ENCODE measurements at regions not wholly inside any gene's neighbourhood (a gene's known extent, or its start where the extent isn't known, plus 50 kb on each side); places are given as distances from the start of the nearest gene placed in this dataset.

DNA sequence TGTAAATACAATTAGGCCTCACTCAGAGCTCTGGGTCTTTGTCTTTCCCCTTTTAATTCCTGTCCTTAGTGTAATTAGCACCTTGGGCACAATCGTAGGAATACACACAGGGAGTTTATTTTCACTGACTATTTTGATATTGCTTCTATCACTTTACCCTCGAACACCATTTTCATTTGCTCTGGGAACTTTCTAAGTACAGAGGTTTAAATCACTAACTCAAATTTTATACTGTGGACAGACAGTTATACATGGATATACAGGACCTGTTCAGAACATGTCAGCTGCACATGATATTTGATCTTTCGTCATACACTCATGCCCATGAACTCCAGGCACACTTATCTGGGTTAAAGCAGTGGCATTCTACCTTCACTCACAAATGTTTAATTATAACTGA lies 217.8 kb upstream of the TMEM161B start:
- TF ChIP-seq ZNF565 (CRISPR knock-in tag; conservative IDR thresholded peaks at IDR 0.05; ENCODE audit: low read depth) (no peak), ESRRG (CRISPR knock-in tag; IDR thresholded peaks at IDR 0.05) (no peak), ZFP3 (CRISPR knock-in tag; IDR thresholded peaks at IDR 0.05) (no peak)
- TF ChIP-seq, protein P1, sequence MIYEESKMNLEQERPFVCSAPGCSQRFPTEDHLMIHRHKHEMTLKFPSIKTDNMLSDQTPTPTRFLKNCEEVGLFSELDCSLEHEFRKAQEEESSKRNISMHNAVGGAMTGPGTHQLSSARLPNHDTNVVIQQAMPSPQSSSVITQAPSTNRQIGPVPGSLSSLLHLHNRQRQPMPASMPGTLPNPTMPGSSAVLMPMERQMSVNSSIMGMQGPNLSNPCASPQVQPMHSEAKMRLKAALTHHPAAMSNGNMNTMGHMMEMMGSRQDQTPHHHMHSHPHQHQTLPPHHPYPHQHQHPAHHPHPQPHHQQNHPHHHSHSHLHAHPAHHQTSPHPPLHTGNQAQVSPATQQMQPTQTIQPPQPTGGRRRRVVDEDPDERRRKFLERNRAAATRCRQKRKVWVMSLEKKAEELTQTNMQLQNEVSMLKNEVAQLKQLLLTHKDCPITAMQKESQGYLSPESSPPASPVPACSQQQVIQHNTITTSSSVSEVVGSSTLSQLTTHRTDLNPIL (CRISPR knock-in tag; IDR thresholded peaks at IDR 0.05; ENCODE audit: low read depth): no peak
- TF ChIP-seq, protein P2, sequence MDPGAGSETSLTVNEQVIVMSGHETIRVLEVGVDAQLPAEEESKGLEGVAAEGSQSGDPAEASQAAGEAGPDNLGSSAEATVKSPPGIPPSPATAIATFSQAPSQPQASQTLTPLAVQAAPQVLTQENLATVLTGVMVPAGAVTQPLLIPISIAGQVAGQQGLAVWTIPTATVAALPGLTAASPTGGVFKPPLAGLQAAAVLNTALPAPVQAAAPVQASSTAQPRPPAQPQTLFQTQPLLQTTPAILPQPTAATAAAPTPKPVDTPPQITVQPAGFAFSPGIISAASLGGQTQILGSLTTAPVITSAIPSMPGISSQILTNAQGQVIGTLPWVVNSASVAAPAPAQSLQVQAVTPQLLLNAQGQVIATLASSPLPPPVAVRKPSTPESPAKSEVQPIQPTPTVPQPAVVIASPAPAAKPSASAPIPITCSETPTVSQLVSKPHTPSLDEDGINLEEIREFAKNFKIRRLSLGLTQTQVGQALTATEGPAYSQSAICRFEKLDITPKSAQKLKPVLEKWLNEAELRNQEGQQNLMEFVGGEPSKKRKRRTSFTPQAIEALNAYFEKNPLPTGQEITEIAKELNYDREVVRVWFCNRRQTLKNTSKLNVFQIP (CRISPR knock-in tag; IDR thresholded peaks at IDR 0.05; ENCODE audit: borderline replicate concordance, low read depth): no peak
- ATAC-seq: no peak

DNA sequence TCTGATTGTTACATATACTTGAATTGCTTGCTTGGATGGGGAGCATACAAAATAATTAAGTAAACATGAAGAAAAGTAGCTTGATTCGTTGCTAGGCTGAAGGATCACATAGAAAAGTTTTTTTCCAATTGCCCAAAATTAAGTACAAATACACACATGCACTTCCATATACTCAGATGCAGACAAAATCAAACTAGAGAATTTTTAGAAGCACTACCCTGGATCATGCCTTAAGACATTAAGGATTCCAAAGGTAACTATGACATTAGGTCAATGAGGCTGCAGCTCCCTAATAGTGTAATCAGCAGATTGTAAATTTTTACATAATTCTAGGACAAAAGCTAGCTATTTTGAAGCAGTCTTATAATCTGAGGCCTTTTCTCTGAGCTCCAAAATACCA lies 216.9 kb upstream of the TMEM161B start:
- TF ChIP-seq, protein P2 (CRISPR knock-in tag; IDR thresholded peaks at IDR 0.05; ENCODE audit: borderline replicate concordance, low read depth): no peak
- no peak for TF ChIP-seq BACH2 (CRISPR knock-in tag; IDR thresholded peaks at IDR 0.05; ENCODE audit: borderline replicate concordance)
- no peak for TF ChIP-seq TCF4 (CRISPR knock-in tag; IDR thresholded peaks at IDR 0.05; ENCODE audit: borderline replicate concordance)
- TF ChIP-seq, protein P3, sequence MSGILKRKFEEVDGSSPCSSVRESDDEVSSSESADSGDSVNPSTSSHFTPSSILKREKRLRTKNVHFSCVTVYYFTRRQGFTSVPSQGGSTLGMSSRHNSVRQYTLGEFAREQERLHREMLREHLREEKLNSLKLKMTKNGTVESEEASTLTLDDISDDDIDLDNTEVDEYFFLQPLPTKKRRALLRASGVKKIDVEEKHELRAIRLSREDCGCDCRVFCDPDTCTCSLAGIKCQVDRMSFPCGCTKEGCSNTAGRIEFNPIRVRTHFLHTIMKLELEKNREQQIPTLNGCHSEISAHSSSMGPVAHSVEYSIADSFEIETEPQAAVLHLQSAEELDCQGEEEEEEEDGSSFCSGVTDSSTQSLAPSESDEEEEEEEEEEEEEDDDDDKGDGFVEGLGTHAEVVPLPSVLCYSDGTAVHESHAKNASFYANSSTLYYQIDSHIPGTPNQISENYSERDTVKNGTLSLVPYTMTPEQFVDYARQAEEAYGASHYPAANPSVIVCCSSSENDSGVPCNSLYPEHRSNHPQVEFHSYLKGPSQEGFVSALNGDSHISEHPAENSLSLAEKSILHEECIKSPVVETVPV (CRISPR knock-in tag; IDR thresholded peaks at IDR 0.05): no peak
- no peak for TF ChIP-seq OSR1 (CRISPR knock-in tag; IDR thresholded peaks at IDR 0.05)
- TF ChIP-seq ZFP30 (CRISPR knock-in tag; IDR thresholded peaks at IDR 0.05): no peak
- no peak for TF ChIP-seq RARB (CRISPR knock-in tag; IDR thresholded peaks at IDR 0.05)
- no peak for TF ChIP-seq ZNF565 (CRISPR knock-in tag; conservative IDR thresholded peaks at IDR 0.05; ENCODE audit: low read depth)
- TF ChIP-seq CSDC2 (CRISPR knock-in tag; IDR thresholded peaks at IDR 0.05): no peak
- no peak for TF ChIP-seq ZFP3 (CRISPR knock-in tag; IDR thresholded peaks at IDR 0.05)
- no peak for TF ChIP-seq SNAI2 (CRISPR knock-in tag; IDR thresholded peaks at IDR 0.05)
- TF ChIP-seq PPARA (CRISPR knock-in tag; IDR thresholded peaks at IDR 0.05; ENCODE audit: borderline replicate concordance): no peak
- no peak for TF ChIP-seq ISL1 (CRISPR knock-in tag; IDR thresholded peaks at IDR 0.05)
- TF ChIP-seq ZC3H10 (CRISPR knock-in tag; IDR thresholded peaks at IDR 0.05): no peak
- TF ChIP-seq ESRRG (CRISPR knock-in tag; IDR thresholded peaks at IDR 0.05): no peak
- no peak for ATAC-seq

DNA sequence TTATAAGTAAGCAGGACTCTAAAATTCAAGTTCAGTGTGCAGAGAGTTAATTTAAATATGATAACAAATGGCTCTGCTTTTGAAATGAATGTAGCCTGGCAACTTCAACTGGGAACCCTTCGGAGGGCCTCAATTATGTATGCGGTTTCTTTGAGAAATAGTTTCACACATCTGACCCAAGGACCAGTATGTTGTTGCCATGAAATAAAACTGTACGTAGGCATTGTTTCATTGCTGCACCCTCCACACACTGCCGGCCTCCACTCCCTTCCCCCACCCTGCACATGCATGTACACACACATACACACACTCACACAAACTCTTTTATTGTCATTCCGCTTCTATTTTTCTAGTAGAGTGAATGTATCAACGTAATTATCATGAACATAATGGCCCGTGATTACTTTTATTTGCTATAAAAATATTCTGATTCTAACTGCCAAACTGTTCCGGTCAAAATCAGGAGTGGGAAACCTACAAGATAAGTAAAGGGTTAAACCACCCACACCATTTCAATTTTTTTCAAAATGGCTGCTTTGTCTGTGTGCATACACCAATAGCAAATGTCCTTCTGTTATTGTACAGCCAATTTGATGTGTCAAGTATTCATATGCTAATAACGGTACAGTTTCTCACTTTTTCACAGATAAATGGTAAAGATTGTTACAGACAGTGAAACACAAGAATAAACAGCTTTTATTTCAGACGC lies 215.5 kb upstream of the TMEM161B start:
- ATAC-seq: no peak
- no peak for TF ChIP-seq ZNF8 (CRISPR knock-in tag; IDR thresholded peaks at IDR 0.05)
- TF ChIP-seq OSR1 (CRISPR knock-in tag; IDR thresholded peaks at IDR 0.05): no peak
- no peak for TF ChIP-seq ZFP30 (CRISPR knock-in tag; IDR thresholded peaks at IDR 0.05)
- no peak for TF ChIP-seq CSDC2 (CRISPR knock-in tag; IDR thresholded peaks at IDR 0.05)
- TF ChIP-seq SNAI2 (CRISPR knock-in tag; IDR thresholded peaks at IDR 0.05): no peak
- TF ChIP-seq, protein P4, sequence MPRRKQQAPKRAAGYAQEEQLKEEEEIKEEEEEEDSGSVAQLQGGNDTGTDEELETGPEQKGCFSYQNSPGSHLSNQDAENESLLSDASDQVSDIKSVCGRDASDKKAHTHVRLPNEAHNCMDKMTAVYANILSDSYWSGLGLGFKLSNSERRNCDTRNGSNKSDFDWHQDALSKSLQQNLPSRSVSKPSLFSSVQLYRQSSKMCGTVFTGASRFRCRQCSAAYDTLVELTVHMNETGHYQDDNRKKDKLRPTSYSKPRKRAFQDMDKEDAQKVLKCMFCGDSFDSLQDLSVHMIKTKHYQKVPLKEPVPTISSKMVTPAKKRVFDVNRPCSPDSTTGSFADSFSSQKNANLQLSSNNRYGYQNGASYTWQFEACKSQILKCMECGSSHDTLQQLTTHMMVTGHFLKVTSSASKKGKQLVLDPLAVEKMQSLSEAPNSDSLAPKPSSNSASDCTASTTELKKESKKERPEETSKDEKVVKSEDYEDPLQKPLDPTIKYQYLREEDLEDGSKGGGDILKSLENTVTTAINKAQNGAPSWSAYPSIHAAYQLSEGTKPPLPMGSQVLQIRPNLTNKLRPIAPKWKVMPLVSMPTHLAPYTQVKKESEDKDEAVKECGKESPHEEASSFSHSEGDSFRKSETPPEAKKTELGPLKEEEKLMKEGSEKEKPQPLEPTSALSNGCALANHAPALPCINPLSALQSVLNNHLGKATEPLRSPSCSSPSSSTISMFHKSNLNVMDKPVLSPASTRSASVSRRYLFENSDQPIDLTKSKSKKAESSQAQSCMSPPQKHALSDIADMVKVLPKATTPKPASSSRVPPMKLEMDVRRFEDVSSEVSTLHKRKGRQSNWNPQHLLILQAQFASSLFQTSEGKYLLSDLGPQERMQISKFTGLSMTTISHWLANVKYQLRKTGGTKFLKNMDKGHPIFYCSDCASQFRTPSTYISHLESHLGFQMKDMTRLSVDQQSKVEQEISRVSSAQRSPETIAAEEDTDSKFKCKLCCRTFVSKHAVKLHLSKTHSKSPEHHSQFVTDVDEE (CRISPR knock-in tag; IDR thresholded peaks at IDR 0.05): no peak
- TF ChIP-seq ZNF565 (CRISPR knock-in tag; conservative IDR thresholded peaks at IDR 0.05; ENCODE audit: low read depth): no peak
- TF ChIP-seq ARNTL (CRISPR knock-in tag; IDR thresholded peaks at IDR 0.05; ENCODE audit: borderline replicate concordance, low read depth): no peak
- TF ChIP-seq TCF4 (CRISPR knock-in tag; IDR thresholded peaks at IDR 0.05; ENCODE audit: borderline replicate concordance): no peak
- TF ChIP-seq ZC3H10 (CRISPR knock-in tag; IDR thresholded peaks at IDR 0.05): no peak
- no peak for TF ChIP-seq GLIS3 (CRISPR knock-in tag; IDR thresholded peaks at IDR 0.05)
- TF ChIP-seq RARB (CRISPR knock-in tag; IDR thresholded peaks at IDR 0.05): no peak
- TF ChIP-seq, protein P5, sequence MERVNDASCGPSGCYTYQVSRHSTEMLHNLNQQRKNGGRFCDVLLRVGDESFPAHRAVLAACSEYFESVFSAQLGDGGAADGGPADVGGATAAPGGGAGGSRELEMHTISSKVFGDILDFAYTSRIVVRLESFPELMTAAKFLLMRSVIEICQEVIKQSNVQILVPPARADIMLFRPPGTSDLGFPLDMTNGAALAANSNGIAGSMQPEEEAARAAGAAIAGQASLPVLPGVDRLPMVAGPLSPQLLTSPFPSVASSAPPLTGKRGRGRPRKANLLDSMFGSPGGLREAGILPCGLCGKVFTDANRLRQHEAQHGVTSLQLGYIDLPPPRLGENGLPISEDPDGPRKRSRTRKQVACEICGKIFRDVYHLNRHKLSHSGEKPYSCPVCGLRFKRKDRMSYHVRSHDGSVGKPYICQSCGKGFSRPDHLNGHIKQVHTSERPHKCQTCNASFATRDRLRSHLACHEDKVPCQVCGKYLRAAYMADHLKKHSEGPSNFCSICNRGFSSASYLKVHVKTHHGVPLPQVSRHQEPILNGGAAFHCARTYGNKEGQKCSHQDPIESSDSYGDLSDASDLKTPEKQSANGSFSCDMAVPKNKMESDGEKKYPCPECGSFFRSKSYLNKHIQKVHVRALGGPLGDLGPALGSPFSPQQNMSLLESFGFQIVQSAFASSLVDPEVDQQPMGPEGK (CRISPR knock-in tag; IDR thresholded peaks at IDR 0.05; ENCODE audit: borderline replicate concordance): no peak
- TF ChIP-seq, protein P2 (CRISPR knock-in tag; IDR thresholded peaks at IDR 0.05; ENCODE audit: borderline replicate concordance, low read depth): no peak
- no peak for TF ChIP-seq BACH2 (CRISPR knock-in tag; IDR thresholded peaks at IDR 0.05; ENCODE audit: borderline replicate concordance)
- no peak for TF ChIP-seq PPARA (CRISPR knock-in tag; IDR thresholded peaks at IDR 0.05; ENCODE audit: borderline replicate concordance)
- no peak for TF ChIP-seq TOX (CRISPR knock-in tag; IDR thresholded peaks at IDR 0.05; ENCODE audit: borderline replicate concordance)
- TF ChIP-seq ESRRG (CRISPR knock-in tag; IDR thresholded peaks at IDR 0.05): no peak
